ENCODE measurements at regions not wholly inside any gene's neighbourhood (a gene's known extent, or its start where the extent isn't known, plus 50 kb on each side); places are given as distances from the start of the nearest gene placed in this dataset.

GRCh38 chr13:52932649-52933048 lies 84.2 kb upstream of the PCDH8 start:
- Histone ChIP-seq H3K4me2 (replicated peaks; ENCODE audit: low read depth, low read length, poor library complexity, severe bottlenecking) (no peak overlapping the region), H3K36me3 (replicated peaks in 1 of 2; ENCODE audit: control extremely low read depth in 1 of 2, control insufficient read depth in 1 of 2, extremely low read depth in 1 of 2, insufficient read depth in 2 of 2, low read length in 1 of 2) (no peaks in the 10 kb centered on the region), H3K79me2 (ENCODE audit: control insufficient read depth, insufficient read depth, low read length) (no peaks in the 10 kb centered on the region), H3K9ac (ENCODE audit: low read length) (no peak overlapping the region), H3K4me3 (ENCODE audit: control extremely low read depth in 1 of 5, extremely low read depth in 1 of 5, insufficient read depth in 1 of 5, low read depth in 2 of 5, low read length in 4 of 5) (no peak overlapping the region), H4K20me1 (ENCODE audit: control insufficient read depth, insufficient read depth, low read length, poor library complexity, severe bottlenecking) (no peaks in the 10 kb centered on the region), H3K27me3 (replicated peaks in 1 of 4; ENCODE audit: control extremely low read depth in 1 of 4, control insufficient read depth in 3 of 4, insufficient read depth in 4 of 4, low read length in 3 of 4) (no peaks in the 10 kb centered on the region), H3K4me1 (ENCODE audit: control insufficient read depth in 2 of 2, insufficient read depth in 2 of 2, low read length in 2 of 2) (no peaks in the 10 kb centered on the region), H3K9me3 (ENCODE audit: control extremely low read depth in 1 of 3, control insufficient read depth in 2 of 3, insufficient read depth in 1 of 3, low read length in 2 of 3) (no peaks in the 10 kb centered on the region), H2AFZ (ENCODE audit: insufficient read depth, low read depth, low read length, poor library complexity, severe bottlenecking) (no peak overlapping the region), H3K27ac (ENCODE audit: low read length in 2 of 2) (no peak overlapping the region)
- DNase-seq = no peak
- no peak for ATAC-seq (ENCODE audit: low read depth)
- 85% methylated on average over 5 of the region's 6 CpGs for WGBS (ENCODE audit: insufficient coverage)
- no peaks in the 10 kb centered on the region for H3K4me1 Mint-ChIP-seq
- ChIA-PET POLR2A (no interaction called here), CTCF (no interaction called here)
- peaks cover 9% of the 10 kb centered on the region for H3K27me3 Mint-ChIP-seq
- intact Hi-C loops (cut with micrococcal nuclease) = no loop called here
- no peak overlapping the region for H3K27ac Mint-ChIP-seq
- no peak for TF ChIP-seq CTCF (IDR thresholded peaks at IDR 0.05)
- no peak for TF ChIP-seq EZH2 (IDR thresholded peaks at IDR 0.05; ENCODE audit: borderline replicate concordance, insufficient read depth, low read depth, low read length, poor library complexity, severe bottlenecking)
- H3K9me3 Mint-ChIP-seq (ENCODE audit: insufficient read depth) = no peaks in the 10 kb centered on the region
- H3K4me3 Mint-ChIP-seq = no peak overlapping the region

- no peaks in the 10 kb centered on the region for H4K20me1 ChIP-seq (ENCODE audit: control insufficient read depth, insufficient read depth, low read length, poor library complexity, severe bottlenecking)
- H3K9me3 ChIP-seq (ENCODE audit: control extremely low read depth in 1 of 3, control insufficient read depth in 2 of 3, insufficient read depth in 1 of 3, low read length in 2 of 3) = no peaks in the 10 kb centered on the region
- Mint-ChIP-seq H3K4me3 (no peak overlapping the region), H3K9me3 (ENCODE audit: insufficient read depth) (no peaks in the 10 kb centered on the region), H3K4me1 (no peaks in the 10 kb centered on the region), H3K27me3 (peaks cover 9% of the 10 kb centered on the region), H3K27ac (no peak overlapping the region)
- no peak overlapping the region for H3K9ac ChIP-seq (ENCODE audit: low read length)
- H3K27me3 ChIP-seq (replicated peaks in 1 of 4; ENCODE audit: control extremely low read depth in 1 of 4, control insufficient read depth in 3 of 4, insufficient read depth in 4 of 4, low read length in 3 of 4) = no peaks in the 10 kb centered on the region
- intact Hi-C loops (cut with micrococcal nuclease) = no loop called here
- 66% methylated on average over 3 of the region's 4 CpGs for WGBS (ENCODE audit: insufficient coverage)
- no peak overlapping the region for H3K4me3 ChIP-seq (ENCODE audit: control extremely low read depth in 1 of 5, extremely low read depth in 1 of 5, insufficient read depth in 1 of 5, low read depth in 2 of 5, low read length in 4 of 5)
- ChIA-PET CTCF (interaction anchor here (1.7 kb wide), 1 partner anchor 36 kb away, joined by 9 read pairs; no protein-coding TSS in a partner anchor), POLR2A (no interaction called here)
- no peaks in the 10 kb centered on the region for H3K79me2 ChIP-seq (ENCODE audit: control insufficient read depth, insufficient read depth, low read length)
- no peak overlapping the region for H3K4me2 ChIP-seq (replicated peaks; ENCODE audit: low read depth, low read length, poor library complexity, severe bottlenecking)
- H2AFZ ChIP-seq (ENCODE audit: insufficient read depth, low read depth, low read length, poor library complexity, severe bottlenecking) = no peak overlapping the region
- no peak for ATAC-seq (ENCODE audit: low read depth)
- H3K27ac ChIP-seq (ENCODE audit: low read length in 2 of 2) = no peak overlapping the region
- no peaks in the 10 kb centered on the region for H3K4me1 ChIP-seq (ENCODE audit: control insufficient read depth in 2 of 2, insufficient read depth in 2 of 2, low read length in 2 of 2)
- DNase-seq = no peak
- TF ChIP-seq CTCF (IDR thresholded peaks at IDR 0.05) (no peak), EZH2 (IDR thresholded peaks at IDR 0.05; ENCODE audit: borderline replicate concordance, insufficient read depth, low read depth, low read length, poor library complexity, severe bottlenecking) (no peak)
- H3K36me3 ChIP-seq (replicated peaks in 1 of 2; ENCODE audit: control extremely low read depth in 1 of 2, control insufficient read depth in 1 of 2, extremely low read depth in 1 of 2, insufficient read depth in 2 of 2, low read length in 1 of 2) = no peaks in the 10 kb centered on the region
Measured at GRCh38 chr13:52931539-52932431, 83.3 kb upstream of the PCDH8 start.
